GM12891 (cell line): ENCODE measurements at regions not wholly inside any gene's neighbourhood (a gene's known extent, or its start where the extent isn't known, plus 50 kb on each side); places are given as distances from the start of the nearest gene placed in this dataset.

Source experiments
- POLR2A ChIP-seq: IDR thresholded peaks from 2 replicates; pipeline ENCODE4 v1.6.1; 2011; ENCODE audit warnings: low read depth, low read length, control low read depth
- POLR2AphosphoS5 ChIP-seq: IDR thresholded peaks from 2 replicates; pipeline ENCODE4 v1.6.1; 2011; ENCODE audit warnings: low read depth, low read length, control low read depth

- TF ChIP-seq POLR2A (no peak), POLR2AphosphoS5 (no peak)
These were observed 176.7 kb downstream of the SOX11 start for GRCh38 chr2:5868931-5869330.
